ENCODE measurements at regions not wholly inside any gene's neighbourhood (a gene's known extent, or its start where the extent isn't known, plus 50 kb on each side); places are given as distances from the start of the nearest gene placed in this dataset.

GRCh38 chr6:21741221-21742109 lies 147.9 kb downstream of the SOX4 start:
- Histone ChIP-seq H3K4me3 (no peak overlapping the region), H3K36me3 (no peaks in the 10 kb centered on the region), H3K4me1 (peaks cover 0 to 6% (median 2%) of the 10 kb centered on the region in 4 donors), H3K27me3 (no peaks in the 10 kb centered on the region), H3K9me3 (no peaks in the 10 kb centered on the region), H3K27ac (peak overlapping the region in 1 of 4 donors; percentile 12)
- WGBS, 2 donors = 39 to 42% methylated on average over 6 of the region's 6 CpGs
- DNase-seq (ENCODE audit: low spot score in 2 of 2) = no peak
- no peak for TF ChIP-seq POLR2A (IDR thresholded peaks at IDR 0.05)
- TF ChIP-seq, protein P1, sequence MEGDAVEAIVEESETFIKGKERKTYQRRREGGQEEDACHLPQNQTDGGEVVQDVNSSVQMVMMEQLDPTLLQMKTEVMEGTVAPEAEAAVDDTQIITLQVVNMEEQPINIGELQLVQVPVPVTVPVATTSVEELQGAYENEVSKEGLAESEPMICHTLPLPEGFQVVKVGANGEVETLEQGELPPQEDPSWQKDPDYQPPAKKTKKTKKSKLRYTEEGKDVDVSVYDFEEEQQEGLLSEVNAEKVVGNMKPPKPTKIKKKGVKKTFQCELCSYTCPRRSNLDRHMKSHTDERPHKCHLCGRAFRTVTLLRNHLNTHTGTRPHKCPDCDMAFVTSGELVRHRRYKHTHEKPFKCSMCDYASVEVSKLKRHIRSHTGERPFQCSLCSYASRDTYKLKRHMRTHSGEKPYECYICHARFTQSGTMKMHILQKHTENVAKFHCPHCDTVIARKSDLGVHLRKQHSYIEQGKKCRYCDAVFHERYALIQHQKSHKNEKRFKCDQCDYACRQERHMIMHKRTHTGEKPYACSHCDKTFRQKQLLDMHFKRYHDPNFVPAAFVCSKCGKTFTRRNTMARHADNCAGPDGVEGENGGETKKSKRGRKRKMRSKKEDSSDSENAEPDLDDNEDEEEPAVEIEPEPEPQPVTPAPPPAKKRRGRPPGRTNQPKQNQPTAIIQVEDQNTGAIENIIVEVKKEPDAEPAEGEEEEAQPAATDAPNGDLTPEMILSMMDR (IDR thresholded peaks at IDR 0.05) = no peak
- TF ChIP-seq EP300 (IDR thresholded peaks at IDR 0.05) = no peak

DNA sequence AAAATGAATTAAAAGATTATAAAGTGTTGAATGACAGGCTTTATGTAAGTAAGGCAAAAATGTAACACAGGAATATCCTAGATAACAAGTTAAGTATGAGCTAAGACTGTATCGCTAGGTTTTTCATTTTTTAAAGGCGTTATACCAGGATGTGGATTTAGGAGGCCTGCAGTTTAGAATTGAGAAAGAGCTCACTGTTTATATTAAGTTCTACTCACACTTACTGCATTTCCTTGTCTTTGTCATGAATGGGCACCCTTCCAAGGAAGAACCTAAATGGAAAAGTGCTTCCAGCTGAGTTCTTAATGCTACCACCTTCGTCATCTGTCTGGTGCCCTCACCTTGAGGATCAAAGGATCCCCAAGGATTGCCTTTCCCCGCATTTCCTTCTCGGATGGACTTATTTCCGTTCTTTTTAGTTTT lies 148.7 kb downstream of the SOX4 start:
- peaks cover 0 to 13% (median 2%) of the 10 kb centered on the region in 4 donors for H3K4me1 ChIP-seq
- H3K27me3 ChIP-seq = no peaks in the 10 kb centered on the region
- no peak for DNase-seq (ENCODE audit: low spot score in 2 of 2)
- no peaks in the 10 kb centered on the region for H3K36me3 ChIP-seq
- H3K9me3 ChIP-seq = no peaks in the 10 kb centered on the region
- TF ChIP-seq EP300 (IDR thresholded peaks at IDR 0.05) = no peak
- TF ChIP-seq, protein P1 (IDR thresholded peaks at IDR 0.05) = no peak
- no peak overlapping the region for H3K27ac ChIP-seq
- no peak overlapping the region for H3K4me3 ChIP-seq
- 63 to 69% methylated on average over 6 of the region's 6 CpGs for WGBS, 2 donors

GRCh38 chr6:21744331-21744730 lies 150.8 kb downstream of the SOX4 start:
- H3K27me3 ChIP-seq = no peaks in the 10 kb centered on the region
- no peak overlapping the region for H3K4me3 ChIP-seq
- peaks cover 0 to 31% (median 2%) of the 10 kb centered on the region in 4 donors for H3K4me1 ChIP-seq
- H3K36me3 ChIP-seq = no peaks in the 10 kb centered on the region
- no peak overlapping the region for H3K27ac ChIP-seq
- no peaks in the 10 kb centered on the region for H3K9me3 ChIP-seq
- DNase-seq (ENCODE audit: low spot score in 2 of 2) = no peak
- WGBS, 2 donors = 80 to 83% methylated on average over 1 of the region's 1 CpG
- no peak for TF ChIP-seq POLR2A (IDR thresholded peaks at IDR 0.05)
- TF ChIP-seq, protein P1 (IDR thresholded peaks at IDR 0.05) = no peak
- TF ChIP-seq EP300 (IDR thresholded peaks at IDR 0.05) = no peak

GRCh38 chr6:21745543-21746337 lies 152.2 kb downstream of the SOX4 start:
- H3K4me1 ChIP-seq = peaks cover 0 to 34% (median 2%) of the 10 kb centered on the region in 4 donors
- TF ChIP-seq EP300 (IDR thresholded peaks at IDR 0.05) (no peak), POLR2A (IDR thresholded peaks at IDR 0.05) (no peak)
- TF ChIP-seq, protein P1 (IDR thresholded peaks at IDR 0.05) = no peak

DNA sequence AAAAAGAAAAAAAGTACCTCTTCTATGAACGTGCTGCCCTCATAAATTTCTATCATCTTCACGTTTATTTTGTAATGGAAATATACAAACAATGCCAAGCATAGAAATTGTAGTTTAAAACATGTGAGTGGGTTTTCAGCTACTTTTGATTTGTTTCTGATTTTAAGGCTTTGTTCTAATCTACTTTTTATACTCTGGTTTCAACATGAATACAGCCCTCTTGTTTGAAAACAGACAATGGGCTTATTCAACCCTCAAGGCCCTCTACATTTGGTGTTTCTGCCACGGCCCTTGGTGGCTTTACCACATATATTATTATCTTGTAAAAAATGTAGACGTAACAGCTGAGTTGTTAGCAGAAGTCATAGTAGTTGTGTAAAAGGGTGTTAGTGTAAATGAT lies 153.9 kb downstream of the SOX4 start:
- no peaks in the 10 kb centered on the region for H3K9me3 ChIP-seq
- no peaks in the 10 kb centered on the region for H3K36me3 ChIP-seq
- no peak overlapping the region for H3K4me3 ChIP-seq
- peak overlapping the region in 2 of 4 donors; percentile 38 to 65 for H3K27ac ChIP-seq
- no peak for DNase-seq (ENCODE audit: low spot score in 2 of 2)
- no peak for TF ChIP-seq POLR2A (IDR thresholded peaks at IDR 0.05)
- TF ChIP-seq, protein P1 (IDR thresholded peaks at IDR 0.05) = no peak
- no peak for TF ChIP-seq EP300 (IDR thresholded peaks at IDR 0.05)
- H3K4me1 ChIP-seq = peaks cover 0 to 30% (median 0%) of the 10 kb centered on the region in 4 donors
- 40 to 42% methylated on average over 4 of the region's 4 CpGs for WGBS, 2 donors
- H3K27me3 ChIP-seq = no peaks in the 10 kb centered on the region

More at GRCh38 chr6:21745543-21746337, 152.2 kb downstream of the SOX4 start:
- no peaks in the 10 kb centered on the region for H3K27me3 ChIP-seq
- no peaks in the 10 kb centered on the region for H3K36me3 ChIP-seq
- no peak overlapping the region for H3K27ac ChIP-seq
- no peak for DNase-seq (ENCODE audit: low spot score in 2 of 2)
- WGBS, 2 donors = 89 to 92% methylated on average over 11 of the region's 11 CpGs
- no peak overlapping the region for H3K4me3 ChIP-seq
- no peaks in the 10 kb centered on the region for H3K9me3 ChIP-seq
